ENCODE measurements at regions not wholly inside any gene's neighbourhood (a gene's known extent, or its start where the extent isn't known, plus 50 kb on each side); places are given as distances from the start of the nearest gene placed in this dataset.

DNA sequence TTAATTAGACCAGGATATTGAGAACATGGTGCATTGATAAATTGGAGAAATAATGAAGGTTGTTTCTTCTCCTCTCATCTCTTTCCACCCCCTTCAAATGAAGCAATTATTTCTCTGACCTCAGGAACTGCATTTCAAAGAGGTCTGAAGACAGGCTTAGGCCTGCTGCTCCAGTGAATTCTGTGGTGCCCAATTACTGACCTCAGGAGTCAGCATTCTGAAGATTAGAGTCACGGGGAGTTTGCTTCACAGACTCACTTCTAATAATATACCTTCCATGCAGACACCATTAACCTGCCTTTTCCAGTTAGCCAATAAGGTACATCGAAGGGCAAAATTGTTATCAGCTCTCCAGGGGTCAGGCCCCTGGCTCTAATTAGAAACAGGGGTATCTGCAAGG is 270.9 kb downstream of the GAS1 start:
- TF ChIP-seq GATA3 (IDR thresholded peaks at IDR 0.05; ENCODE audit: low read depth, low read length), result no peak
- no peak for TF ChIP-seq GATA2 (IDR thresholded peaks at IDR 0.05; ENCODE audit: low read depth, low read length)

- TF ChIP-seq GATA3 (IDR thresholded peaks at IDR 0.05; ENCODE audit: low read depth, low read length) (no peak), GATA2 (IDR thresholded peaks at IDR 0.05; ENCODE audit: low read depth, low read length) (no peak)
These were observed 271.5 kb downstream of the GAS1 start for GRCh38 chr9:86675805-86676204.

DNA sequence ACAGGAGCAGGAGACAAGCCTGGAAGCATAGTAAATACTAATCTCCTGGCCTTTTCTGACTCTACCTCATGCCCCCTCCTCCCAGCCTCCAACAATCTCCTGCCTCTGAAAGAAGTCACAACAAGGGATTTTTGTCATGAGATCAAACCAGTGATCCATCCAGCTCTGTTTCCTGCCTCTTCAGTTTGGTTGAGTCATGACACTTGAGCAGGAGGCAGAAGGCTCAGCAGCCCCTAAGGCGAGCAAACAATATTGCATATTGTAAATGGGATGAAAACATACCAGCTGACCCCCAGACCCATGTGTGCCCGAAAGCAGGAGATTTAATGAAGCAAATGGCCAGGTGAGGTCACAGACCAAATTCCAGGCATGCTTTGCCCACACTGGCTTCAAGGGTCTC is 272.8 kb downstream of the GAS1 start:
- TF ChIP-seq GATA3 (IDR thresholded peaks at IDR 0.05; ENCODE audit: low read depth, low read length), result no peak
- TF ChIP-seq GATA2 (IDR thresholded peaks at IDR 0.05; ENCODE audit: low read depth, low read length), result no peak

- no peak for TF ChIP-seq GATA3 (IDR thresholded peaks at IDR 0.05; ENCODE audit: low read depth, low read length)
- TF ChIP-seq GATA2 (IDR thresholded peaks at IDR 0.05; ENCODE audit: low read depth, low read length), result no peak
These were observed 274.3 kb downstream of the GAS1 start for GRCh38 chr9:86672966-86673365.

DNA sequence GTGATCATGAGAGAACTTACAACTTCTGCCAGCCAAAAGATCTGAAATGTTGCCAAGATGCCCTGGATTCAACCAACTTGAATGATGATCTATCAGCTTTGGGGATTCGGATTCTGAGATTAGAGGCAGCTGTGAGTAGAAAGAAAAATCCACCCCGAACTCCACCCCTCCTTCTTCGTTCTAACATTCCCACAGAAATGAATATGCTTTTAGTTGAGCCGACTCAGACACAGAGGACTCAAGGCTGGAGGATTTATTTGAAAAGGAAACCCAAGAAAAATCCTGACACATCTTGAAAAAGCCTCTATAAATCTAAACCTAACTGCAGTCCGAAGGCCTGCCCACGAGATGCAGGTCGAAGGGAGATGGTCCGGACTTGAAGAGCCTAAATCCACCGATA is 275.0 kb downstream of the GAS1 start:
- TF ChIP-seq GATA3 (IDR thresholded peaks at IDR 0.05; ENCODE audit: low read depth, low read length), result no peak
- no peak for TF ChIP-seq GATA2 (IDR thresholded peaks at IDR 0.05; ENCODE audit: low read depth, low read length)

GRCh38 chr9:86671018-86671417 is 276.3 kb downstream of the GAS1 start:
- TF ChIP-seq GATA3 (IDR thresholded peaks at IDR 0.05; ENCODE audit: low read depth, low read length) (no peak), GATA2 (IDR thresholded peaks at IDR 0.05; ENCODE audit: low read depth, low read length) (no peak)

GRCh38 chr9:86670536-86670935 is 276.8 kb downstream of the GAS1 start:
- TF ChIP-seq GATA2 (IDR thresholded peaks at IDR 0.05; ENCODE audit: low read depth, low read length), result no peak
- TF ChIP-seq GATA3 (IDR thresholded peaks at IDR 0.05; ENCODE audit: low read depth, low read length), result no peak

- no peak for TF ChIP-seq GATA3 (IDR thresholded peaks at IDR 0.05; ENCODE audit: low read depth, low read length)
- TF ChIP-seq GATA2 (IDR thresholded peaks at IDR 0.05; ENCODE audit: low read depth, low read length), result no peak
These were observed 277.2 kb downstream of the GAS1 start for GRCh38 chr9:86670076-86670475.

GRCh38 chr9:86669422-86669821 is 277.9 kb downstream of the GAS1 start:
- no peak for TF ChIP-seq GATA2 (IDR thresholded peaks at IDR 0.05; ENCODE audit: low read depth, low read length)
- no peak for TF ChIP-seq GATA3 (IDR thresholded peaks at IDR 0.05; ENCODE audit: low read depth, low read length)

DNA sequence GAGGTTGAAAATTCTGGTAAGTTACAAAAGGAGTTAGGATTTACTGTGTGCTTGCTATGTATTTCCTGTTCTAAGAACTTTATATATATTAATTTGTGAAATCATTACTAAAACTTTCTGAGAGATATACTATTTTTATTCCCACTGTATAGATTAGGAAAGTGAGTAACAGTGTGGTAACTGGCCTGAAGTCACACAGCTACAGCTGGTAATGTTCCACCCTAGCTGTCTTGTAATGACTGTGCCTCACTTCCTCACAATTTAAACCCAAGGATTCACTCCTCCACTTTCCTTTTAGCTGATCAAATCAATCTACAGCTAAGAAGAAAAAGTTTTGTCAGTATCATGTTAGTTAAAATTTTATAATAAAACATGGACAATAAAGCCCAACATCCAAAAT is 278.8 kb downstream of the GAS1 start:
- TF ChIP-seq GATA3 (IDR thresholded peaks at IDR 0.05; ENCODE audit: low read depth, low read length) (no peak), GATA2 (IDR thresholded peaks at IDR 0.05; ENCODE audit: low read depth, low read length) (no peak)

- TF ChIP-seq GATA3 (IDR thresholded peaks at IDR 0.05; ENCODE audit: low read depth, low read length) (no peak), GATA2 (IDR thresholded peaks at IDR 0.05; ENCODE audit: low read depth, low read length) (no peak)
These were observed 280.0 kb downstream of the GAS1 start for GRCh38 chr9:86667307-86667706.

- no peak for TF ChIP-seq GATA3 (IDR thresholded peaks at IDR 0.05; ENCODE audit: low read depth, low read length)
- TF ChIP-seq GATA2 (IDR thresholded peaks at IDR 0.05; ENCODE audit: low read depth, low read length), result no peak
These were observed 281.9 kb downstream of the GAS1 start for GRCh38 chr9:86665416-86665815.

- no peak for TF ChIP-seq GATA3 (IDR thresholded peaks at IDR 0.05; ENCODE audit: low read depth, low read length)
- no peak for TF ChIP-seq GATA2 (IDR thresholded peaks at IDR 0.05; ENCODE audit: low read depth, low read length)
These were observed 282.7 kb downstream of the GAS1 start for GRCh38 chr9:86664603-86665002.

DNA sequence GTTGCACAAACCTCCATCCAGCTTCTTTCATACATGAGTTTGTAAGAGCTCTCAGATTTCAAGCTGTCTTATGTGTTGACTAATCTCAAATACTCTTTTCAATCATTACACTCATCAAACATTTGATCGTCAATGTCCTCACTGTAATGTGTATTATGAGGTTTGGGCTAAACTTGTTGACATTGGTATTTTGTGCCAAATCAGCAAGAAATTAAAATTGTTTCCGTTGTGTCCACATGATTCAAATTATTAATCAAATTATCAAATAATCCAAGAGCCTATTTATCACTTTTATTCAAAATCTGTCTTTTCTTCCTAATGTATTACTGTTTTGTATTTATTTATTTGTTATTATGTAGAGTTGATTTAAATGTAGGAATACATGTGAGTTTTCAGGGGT is 283.4 kb downstream of the GAS1 start:
- TF ChIP-seq GATA3 (IDR thresholded peaks at IDR 0.05; ENCODE audit: low read depth, low read length), result no peak
- TF ChIP-seq GATA2 (IDR thresholded peaks at IDR 0.05; ENCODE audit: low read depth, low read length), result no peak

DNA sequence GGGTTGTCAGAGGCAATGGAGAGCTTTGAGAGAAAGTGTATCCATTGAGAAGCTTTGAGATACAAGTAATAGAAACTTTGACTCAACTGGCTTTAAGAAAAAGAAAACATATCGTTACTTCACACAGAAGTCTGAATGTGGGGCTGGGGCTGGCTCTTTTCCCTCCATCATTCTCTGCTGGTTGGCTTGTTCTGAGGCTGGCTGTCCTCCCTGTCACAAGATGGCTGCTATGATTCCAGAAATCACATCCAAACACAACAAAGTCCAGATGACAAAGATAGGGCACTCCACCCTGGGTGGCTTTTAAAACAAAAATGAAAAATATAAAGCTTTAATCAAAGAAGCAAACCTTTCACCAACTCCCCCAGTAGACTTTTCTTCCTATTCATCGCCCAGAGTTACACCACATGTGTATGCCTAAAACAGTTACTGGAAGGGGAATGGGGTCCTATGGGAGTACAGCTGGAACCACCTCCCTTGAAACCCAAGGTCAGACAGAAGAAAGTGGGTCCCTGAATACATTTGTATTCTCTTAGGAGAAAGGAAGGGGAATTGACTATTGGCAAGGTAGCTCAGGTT is 284.3 kb downstream of the GAS1 start:
- no peak for TF ChIP-seq GATA2 (IDR thresholded peaks at IDR 0.05; ENCODE audit: low read depth, low read length)
- no peak for TF ChIP-seq GATA3 (IDR thresholded peaks at IDR 0.05; ENCODE audit: low read depth, low read length)
